ENCODE measurements at regions not wholly inside any gene's neighbourhood (a gene's known extent, or its start where the extent isn't known, plus 50 kb on each side); places are given as distances from the start of the nearest gene placed in this dataset.

DNA sequence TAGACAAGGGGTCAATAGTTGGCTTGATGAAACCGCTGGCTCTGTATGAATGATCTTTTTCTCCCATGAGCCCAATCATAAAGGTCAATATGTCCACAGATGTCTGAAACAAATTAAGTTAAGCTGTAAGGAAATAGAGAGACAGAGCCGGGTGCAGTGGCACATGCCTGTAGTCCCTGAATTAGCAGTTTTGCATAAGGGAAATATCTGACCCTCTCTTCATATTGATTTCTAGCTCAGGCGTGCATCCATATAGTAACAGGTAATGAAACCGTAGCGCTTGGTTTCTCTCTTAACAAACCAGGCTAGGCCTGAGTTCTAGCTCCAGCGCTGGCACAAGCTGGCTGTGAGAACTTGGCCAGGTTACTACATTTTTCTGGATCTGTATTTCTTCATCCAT lies 118.1 kb upstream of the ERCC6L2 start:
- no peak for DNase-seq (ENCODE audit: low read depth in 2 of 2)

DNA sequence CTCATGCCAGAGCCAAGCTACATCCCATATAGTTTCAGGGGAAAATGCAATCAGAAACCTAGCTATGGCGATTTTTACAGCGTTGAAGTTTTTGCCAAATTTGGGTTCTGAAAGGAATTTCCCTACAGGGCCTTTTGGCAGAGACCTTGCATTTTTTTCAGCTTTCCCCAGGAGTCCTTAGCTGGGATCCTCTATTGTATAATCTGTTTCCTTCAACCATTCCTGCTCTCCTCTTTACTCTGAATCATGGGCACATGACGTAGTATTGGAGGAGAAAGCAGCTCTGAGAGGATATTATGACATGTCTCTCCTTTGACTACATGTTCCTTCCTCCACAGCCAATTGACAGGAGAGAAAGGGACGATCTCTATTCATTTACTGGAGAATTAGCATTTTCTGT lies 118.5 kb upstream of the ERCC6L2 start:
- DNase-seq (ENCODE audit: low read depth in 2 of 2), result no peak

DNA sequence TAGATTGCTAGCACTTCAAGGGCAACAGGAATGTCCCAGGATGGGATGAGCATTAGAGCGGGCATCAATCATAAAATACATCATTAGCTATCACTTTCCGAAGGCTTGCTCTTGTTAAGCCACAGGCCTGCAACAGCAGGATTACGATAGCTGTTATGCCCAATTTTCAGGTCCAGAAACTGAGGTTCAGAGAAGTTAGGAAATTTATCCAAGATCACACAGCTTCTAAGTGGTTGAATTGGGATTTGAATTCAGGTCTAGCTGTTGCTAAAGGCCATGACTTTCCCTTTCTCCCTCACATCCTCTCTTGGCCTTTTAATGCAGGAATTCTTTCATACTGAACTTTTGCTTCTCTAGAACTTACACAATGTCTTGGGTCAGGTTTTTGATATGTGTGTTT lies 119.4 kb upstream of the ERCC6L2 start:
- DNase-seq (ENCODE audit: low read depth in 2 of 2), result no peak

DNA sequence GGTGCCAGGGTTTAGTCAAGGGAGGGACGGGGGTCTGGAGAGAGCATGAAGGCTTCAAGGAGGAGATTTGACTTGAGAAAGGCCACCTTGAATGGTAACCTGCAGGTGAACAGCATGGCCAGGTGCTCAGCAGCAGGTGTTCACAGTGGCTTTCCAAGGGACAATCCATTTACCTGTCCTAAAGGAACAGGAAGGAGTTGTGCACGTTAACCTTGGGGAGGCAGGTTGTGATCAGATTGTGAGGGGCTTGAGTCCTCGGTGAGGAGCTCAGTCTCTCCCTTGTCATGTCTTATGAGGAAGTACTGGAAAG lies 120.1 kb upstream of the ERCC6L2 start:
- no peak for DNase-seq (ENCODE audit: low read depth in 2 of 2)

DNA sequence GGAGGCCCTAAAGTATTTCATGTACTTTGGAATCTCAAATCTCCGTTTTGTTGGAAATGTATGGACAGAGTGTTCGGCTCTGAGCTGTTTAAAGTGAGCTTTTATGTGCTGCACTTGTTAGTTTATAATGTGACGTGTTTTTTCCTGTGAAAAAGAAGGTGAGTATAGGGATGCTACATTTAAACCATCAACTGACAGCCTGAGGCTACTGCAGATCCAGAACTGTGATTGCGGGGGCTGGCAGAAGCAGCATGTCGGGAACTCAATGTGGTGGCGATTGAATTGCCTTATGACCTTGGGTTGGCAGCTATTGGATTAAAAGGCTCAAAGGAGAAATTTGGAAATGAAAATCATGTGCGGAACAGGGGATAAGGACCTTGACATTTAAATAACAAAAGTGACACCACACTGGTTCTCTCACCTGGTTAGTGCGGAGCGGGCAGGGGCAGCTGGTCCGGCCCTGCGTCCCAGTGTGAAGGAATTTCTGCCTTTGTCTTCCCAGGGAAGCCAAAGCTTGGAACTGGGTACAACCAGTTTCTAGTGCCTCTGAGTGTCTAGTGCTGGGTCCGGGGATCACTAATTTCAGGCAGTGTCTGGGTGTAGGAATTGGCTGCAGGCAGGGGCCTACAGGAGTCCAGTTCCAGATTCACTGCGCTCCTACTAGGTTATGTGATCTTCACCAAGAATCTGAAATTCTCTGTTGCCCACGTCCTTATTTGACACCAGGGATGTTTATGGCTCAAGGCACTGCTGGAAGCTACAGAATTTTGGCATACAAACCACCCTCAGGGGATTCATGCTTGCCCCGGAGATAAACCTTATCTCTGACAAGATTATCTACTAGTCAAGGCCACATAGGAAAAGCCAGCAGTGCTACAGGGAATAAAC lies 120.7 kb upstream of the ERCC6L2 start:
- no peak for DNase-seq (ENCODE audit: low read depth in 2 of 2)

DNA sequence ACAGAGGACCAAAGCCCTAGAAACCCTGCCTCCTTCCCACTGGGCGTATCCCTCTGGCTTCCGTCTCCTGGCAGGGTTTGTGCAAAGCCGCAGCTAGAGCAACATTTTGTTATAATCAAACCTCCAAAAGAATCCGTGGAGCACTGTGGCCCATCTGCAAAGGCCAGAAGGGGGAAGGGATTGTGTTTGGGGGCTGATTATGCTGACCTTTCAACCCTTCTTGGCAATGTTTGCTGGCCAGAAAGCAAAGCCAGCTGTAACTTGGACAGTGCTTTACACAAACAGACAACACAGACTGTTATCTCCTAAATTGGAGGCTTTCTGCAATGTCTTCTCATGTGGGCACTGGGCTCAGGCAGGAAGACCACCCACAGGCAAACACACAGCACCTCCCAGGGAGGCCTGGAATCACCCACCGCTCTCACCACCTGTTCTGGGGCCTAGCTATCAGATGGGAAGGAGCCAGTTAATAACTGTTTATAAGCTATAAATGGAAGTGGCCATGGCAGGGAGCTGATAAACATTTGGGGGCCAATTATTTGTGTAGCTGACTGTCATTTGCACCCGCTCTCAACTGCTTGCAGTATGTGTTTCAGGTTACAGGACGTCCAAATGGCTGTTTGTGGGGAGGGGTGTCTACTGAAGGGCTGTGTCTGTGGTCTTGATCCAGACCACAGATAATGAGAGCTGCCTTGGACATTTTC lies 121.6 kb upstream of the ERCC6L2 start:
- no peak for DNase-seq (ENCODE audit: low read depth in 2 of 2)

DNA sequence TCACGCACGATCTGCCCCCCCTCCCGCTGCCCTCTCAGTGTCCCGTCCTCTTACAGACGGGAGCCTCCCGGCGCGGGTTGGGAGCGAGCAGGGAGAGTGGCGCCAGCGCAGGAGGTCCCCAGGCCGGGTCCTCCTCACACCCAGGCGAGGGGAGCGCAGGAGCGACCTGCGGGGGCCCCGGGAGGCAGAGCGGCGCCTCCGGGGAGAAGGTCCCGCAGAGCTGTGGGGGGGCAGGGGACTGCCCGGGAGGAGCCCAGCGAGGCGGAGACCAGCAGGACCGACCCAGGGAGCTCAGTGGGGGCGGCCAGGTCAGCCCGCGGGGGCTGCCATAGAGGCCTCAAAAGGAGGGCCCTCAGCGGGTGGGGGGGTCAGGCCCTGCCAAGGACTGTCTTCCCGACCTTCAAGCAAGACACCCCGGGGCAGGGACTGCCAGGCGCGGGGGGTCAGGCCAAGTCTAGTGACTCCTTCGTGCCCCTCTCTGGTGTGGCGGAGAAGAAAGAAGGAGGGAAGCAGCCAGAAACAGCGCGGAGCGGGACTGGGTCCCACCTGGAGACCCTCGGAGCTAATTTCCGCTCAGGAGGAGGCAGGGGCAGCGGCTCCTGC lies 123.3 kb upstream of the ERCC6L2 start:
- DNase-seq (ENCODE audit: low read depth in 2 of 2), result no peak

DNA sequence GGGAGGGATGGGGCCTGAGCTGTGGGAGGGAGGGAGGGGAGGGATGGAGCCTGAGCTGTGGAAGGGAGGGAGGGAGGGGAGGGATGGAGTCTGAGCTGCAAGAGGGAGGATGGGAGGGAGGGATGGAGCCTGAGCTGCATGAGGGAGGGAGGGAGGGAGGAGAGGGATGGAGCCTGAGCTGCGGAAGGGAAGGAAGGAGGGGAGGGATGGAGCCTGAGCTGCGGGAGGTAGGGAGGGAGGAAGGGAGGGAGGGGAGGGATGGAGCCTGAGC lies 124.0 kb upstream of the ERCC6L2 start:
- DNase-seq (ENCODE audit: low read depth in 2 of 2), result no peak

DNA sequence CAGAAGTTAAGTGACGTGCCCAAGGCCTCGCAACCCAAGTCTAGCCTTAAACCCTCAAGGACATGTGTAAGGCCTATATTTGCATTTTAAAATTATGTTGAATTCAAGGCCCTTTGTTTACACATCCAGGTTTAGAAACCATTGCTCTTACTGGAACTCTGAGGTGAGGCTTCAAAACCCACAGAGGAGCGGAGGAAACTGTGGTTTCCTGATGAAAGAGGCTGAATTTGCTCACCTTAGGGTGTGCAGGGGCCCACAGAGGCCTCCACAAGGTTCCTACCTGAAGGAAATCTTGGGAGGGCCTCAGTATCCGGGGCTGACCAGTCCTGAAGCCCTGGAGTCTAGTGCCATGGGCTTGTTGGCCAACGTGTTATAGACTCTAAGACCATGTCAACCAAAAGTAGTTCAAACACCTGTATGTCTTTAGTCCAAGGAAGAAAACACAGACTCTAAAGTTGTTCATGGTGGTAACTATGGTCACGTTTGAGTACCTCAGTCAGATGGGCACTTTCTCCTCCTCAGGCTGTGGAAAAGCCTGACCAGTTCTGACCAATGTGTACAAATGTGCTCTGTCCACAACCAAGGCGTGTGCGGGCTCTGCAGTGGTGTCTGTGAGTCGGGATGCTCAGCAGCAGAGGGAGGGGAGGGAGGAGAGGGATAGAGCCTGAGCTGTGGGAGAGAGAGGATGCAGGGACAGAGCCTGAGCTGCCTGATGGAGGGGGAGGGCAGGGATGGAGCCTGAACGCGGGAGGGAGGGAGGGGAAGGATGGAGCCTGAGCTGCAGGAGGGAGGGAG lies 124.6 kb upstream of the ERCC6L2 start:
- DNase-seq (ENCODE audit: low read depth in 2 of 2), result peak; percentile 8 to 10

DNA sequence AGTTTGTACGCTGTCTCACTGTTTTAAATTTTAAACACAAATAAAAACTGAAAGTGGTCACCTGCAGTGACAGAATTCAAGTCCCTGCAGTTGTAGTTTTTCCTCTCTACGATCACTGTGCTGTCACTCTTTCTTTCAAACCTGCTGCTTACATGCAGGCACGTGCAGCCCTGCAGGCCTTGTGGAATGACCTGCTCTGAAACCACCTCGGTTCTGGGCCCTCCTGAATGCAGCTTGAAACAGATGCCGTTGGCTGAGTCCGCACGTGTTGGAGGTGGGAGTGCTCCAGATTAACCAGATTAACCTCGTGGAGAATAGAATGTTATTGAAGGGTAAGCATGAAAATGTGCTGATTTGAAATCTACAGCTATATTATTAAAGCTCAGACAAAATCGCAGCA lies 126.0 kb upstream of the ERCC6L2 start:
- no peak for DNase-seq (ENCODE audit: low read depth in 2 of 2)

DNA sequence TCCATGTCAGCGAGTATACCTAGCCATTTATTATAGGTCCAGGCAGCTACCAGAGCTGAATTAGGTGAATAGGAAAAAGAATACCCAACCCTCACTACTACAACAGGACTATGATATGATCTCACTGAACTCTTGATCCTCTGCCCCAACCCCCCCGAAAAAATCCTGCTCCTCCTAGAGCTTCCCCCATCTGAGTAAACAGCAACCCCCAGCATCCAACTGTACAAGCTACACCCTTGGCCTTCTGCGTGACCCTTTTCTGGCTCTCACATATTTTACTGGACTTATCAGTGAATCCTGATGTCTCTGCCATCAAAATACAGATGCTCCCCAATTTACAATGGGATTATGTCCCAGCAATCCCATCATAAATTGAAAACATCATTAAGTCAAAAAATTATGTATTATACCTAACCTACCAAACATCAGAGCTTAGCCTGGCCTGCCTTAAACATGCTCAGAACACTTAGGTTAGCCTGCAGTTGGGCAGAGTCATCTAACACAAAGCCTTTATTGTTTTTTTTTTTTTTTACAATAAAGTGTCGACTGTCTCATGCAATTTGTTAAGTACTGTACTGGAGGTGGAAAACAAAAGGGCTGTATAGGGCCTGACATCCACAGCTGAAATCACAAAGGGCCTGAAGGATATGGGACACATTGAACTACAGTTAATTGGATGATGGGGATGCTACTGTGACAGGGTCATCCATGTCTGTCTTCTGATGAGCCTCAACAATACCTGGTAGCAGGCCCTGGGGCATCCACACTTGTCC lies 128.9 kb upstream of the ERCC6L2 start:
- no peak for DNase-seq (ENCODE audit: low read depth in 2 of 2)

DNA sequence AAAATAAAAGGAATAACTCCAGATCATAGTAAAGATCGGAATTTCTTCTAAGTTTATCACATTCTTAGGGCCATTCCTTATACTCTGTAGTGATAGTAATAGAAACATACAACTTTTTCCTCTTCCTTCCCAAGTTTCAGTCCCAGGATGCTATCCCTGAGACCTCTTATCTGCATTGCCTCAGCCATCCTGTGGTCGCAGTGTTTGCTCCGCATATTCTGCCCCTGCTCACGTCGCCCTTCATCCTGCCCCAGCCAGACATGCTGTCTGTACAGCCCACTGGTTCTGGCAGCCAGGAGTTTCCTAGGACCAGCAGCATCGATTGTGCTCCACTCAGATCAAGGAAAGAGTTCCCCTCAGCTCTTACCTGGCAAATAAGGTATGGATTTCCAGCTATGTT lies 132.7 kb upstream of the ERCC6L2 start:
- no peak for DNase-seq (ENCODE audit: low read depth in 2 of 2)

DNA sequence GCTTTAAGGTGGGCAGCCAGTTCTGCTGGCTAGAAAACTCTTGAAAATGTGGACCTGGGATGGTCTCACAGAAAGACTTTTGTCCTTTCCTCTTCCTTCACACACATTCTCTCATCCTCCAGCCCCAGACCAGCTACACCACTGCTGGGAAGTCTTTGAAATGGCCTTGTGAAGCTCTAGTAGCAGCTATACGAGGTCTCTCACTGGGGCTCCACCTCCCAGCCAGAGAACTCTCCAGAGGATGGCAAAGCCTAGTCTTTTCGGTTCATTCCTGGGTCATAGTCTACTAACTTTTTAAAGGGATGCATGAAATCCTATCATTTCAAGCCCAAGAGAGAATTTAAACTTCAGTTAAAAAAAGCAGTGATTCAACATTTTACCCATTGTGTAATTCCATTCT lies 133.9 kb upstream of the ERCC6L2 start:
- no peak for DNase-seq (ENCODE audit: low read depth in 2 of 2)

DNA sequence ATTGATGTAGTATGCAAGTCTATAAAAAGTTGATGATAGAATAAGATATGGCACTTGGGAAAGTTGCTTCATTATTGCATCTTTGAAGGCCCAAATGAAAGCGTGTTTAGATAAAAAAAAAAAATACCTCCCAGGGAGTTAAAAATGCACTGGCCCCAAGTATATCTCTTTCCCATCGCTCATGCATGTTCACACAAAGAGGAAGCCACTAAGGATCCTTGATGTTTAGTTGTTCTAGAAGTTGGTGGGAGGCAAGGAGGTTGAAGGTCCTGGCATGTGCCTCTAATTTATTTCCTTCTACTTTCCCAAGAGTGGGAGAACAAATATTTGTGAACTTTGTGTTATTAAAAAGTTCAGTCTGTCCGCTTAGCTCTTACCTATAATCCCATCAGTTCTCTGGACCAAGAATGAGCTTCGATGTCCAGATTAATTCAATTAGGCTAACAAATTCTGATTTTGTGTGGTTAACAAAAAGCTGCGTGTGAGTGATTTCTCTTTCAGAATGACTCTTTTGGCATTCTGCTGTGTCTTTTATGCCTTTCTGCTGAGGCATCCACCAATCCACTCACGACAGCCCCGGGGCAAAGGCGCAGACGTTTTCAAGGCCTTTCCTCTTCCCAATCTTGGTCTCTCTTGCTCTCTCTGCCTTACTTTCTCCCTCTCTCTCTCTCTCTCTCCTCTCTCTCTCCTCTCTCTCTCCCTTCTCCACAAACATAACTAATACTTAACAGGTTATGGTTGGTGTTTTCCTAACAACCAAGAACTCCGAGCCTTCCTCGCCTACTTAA lies 135.1 kb upstream of the ERCC6L2 start:
- DNase-seq (ENCODE audit: low read depth in 2 of 2), result no peak

DNA sequence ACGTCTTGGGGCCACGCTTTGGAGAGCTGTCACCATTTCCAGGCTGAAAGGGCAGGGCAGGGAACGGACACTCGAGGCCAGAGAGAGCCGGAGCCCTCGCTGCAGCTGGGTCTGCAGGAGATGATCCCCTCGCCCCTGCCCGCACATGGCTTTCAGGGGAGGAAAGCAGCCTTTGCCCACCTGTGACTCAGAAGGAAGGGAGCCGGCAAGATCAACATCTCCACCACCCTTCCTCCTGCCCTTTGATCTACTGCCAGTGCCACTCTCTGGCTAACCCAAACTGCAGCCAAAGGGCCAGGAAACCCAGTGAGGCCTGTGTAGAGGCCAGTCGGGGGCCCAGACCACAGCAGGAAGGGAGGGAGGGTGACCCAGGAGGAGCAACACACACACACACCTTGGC lies 137.1 kb upstream of the ERCC6L2 start:
- no peak for DNase-seq (ENCODE audit: low read depth in 2 of 2)

DNA sequence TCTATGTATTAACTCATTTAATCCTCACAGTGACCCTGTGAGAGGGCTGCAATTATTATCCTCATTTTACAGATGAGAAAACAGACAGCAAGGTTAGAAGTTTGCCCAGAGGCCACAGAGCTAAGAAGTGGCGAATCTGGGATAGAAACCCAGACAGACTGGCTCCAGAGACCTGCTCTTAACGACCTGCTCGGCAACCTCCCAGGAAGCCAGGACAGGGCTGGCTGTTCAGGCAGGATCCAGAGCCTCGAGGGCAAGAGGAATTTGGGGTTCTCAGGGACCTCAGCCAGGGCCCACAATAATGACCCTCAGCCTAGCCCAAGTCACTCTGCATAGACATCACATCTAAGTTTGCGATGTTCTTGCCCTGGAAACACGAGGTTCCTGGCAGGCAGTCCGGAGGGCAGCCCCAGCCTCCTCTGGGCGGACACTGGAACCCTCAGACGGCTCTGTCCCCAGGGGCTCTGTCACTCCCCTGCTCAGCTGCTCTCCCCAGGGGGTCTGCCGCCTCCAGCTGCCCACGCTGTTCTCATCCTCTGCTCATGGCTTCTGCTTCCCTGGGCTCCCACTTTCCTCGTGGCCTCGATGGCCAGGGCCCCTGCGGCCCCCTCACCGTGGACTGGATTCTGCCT lies 138.5 kb upstream of the ERCC6L2 start:
- DNase-seq (ENCODE audit: low read depth in 2 of 2), result no peak

DNA sequence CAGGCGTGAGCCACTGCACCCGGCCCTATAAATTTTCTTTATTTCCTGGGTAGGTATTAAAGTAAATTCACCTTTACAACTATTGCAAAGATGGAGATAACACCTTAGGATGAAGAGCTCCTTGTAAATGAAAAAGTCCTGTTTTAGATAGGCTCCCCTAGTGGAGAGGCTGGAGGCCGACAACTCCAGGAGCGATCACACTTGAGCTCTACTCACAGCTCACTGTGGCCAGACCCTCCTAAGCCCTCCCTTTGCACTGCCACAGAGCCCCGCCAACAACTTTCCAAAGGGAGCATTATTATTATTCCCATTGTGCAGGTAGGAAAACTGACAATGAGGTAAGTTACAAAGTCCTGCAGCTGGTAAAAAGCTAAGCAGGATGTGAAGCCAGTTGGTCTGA lies 139.1 kb upstream of the ERCC6L2 start:
- no peak for DNase-seq (ENCODE audit: low read depth in 2 of 2)

DNA sequence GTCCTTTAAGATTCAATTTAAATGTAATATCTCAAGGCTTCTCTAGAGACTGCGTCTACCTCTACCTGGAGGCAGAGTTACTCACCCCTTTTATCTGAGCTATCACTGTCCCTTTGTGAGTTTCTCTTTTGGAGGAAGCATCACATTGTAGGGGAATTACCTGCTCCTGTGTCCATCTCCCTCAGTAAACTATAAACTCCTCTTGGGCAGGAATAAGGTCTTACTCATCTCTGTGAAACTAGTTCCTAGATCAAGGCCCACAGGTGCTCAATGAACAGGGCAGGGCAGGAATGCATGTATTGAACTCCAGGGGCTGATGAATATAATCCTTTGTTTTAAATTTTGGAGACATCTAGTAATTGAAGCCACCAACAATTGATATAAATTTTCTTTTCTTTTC lies 139.8 kb upstream of the ERCC6L2 start:
- no peak for DNase-seq (ENCODE audit: low read depth in 2 of 2)

DNA sequence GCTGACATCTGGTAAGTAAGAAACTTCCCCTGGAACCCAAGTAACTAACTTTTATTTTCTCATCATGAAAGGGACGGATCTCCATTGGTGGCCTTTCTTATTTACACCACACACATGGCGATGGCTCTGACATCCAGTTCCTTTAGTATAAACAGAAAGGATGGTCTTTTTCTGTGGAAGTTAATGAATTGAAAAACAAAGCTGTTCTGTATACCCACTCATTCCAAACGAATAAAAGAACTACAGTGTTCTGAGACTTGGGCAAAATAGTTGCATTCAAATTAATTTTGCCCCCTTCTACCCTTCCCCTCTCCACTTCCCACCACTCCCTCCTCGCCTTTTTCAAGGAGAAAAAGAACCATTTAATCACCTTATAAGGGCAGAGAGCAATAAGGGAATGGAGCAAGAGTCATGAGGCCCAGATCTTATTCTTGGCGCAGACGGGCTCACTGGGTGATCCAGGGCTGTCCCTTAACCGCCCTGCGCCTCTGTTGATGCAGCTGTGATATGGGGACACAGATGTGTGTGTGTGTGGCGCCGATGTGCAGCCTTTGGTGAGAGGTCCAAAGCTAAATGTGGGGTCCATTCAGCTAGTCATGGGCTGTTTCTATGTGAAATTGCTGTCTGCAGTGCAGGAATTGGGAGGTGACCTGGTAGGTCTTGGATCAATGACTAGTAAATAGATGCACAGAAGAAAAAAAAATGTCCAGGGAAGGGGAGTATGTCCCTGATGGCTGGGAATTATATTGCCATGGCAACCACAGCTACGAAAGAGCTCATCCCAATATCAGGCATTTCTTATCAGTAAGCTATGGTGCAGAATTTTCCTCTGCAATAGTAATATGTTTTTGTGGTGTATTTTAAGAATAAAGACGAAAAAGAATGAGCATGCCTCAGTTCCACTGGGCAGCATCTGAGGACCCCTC lies 141.5 kb upstream of the ERCC6L2 start:
- no peak for DNase-seq (ENCODE audit: low read depth in 2 of 2)
